H1 (cell line): ENCODE measurements at regions not wholly inside any gene's neighbourhood (a gene's known extent, or its start where the extent isn't known, plus 50 kb on each side); places are given as distances from the start of the nearest gene placed in this dataset.

Experiments used
- CTCF ChIA-PET: fragments of 300-600 bp; sonication (Branson Sonifier 250); formaldehyde crosslinking; loops from one replicate; lab custom pipeline; 2021; ENCODE audit not compliant: partially characterized antibody; lab: Charles Lee
- POLR2A ChIA-PET: fragments of 300-600 bp; sonication (Branson Sonifier 250); formaldehyde crosslinking; loops from one replicate; lab custom pipeline; 2021; ENCODE audit warnings: inconsistent platforms; ENCODE audit not compliant: partially characterized antibody; lab: Charles Lee
- DNase-seq, 2 experiments: peaks; one replicate each; pipeline versions ENCODE4 v3.0.0 to v3.0.0-alpha.2; 2010 to 2022; ENCODE audit warnings: low spot score in 2 of 2, low read depth in 1 of 2, mixed read lengths in 1 of 2
- FAIRE-seq: peaks from 2 replicates; lab custom pipeline; 2011; peaks lifted over from hg19 to GRCh38; lab: Jason Lieb, UNC
- H2AFZ ChIP-seq: 2 replicates; pipeline ENCODE4 v1.8.1; 2012; ENCODE audit warnings: low read length, inconsistent platforms
- H2AK5ac ChIP-seq: 2 replicates; pipeline ENCODE4 v1.6.1; 2013; ENCODE audit warnings: low read depth, low read length
- H2BK120ac ChIP-seq: replicated peaks from 2 replicates; pipeline ENCODE3; 2013; ENCODE audit warnings: low read depth, low read length, inconsistent platforms
- H2BK12ac ChIP-seq: 2 replicates; pipeline ENCODE4 v1.6.1; 2013; ENCODE audit warnings: low read depth, low read length
- H2BK15ac ChIP-seq: 2 replicates; pipeline ENCODE4 v1.6.1; 2013; ENCODE audit warnings: low read length
- H2BK20ac ChIP-seq: 2 replicates; pipeline ENCODE4 v1.6.1; 2013; ENCODE audit warnings: low read length
- H2BK5ac ChIP-seq: 2 replicates; pipeline ENCODE4 v1.6.1; 2013; ENCODE audit warnings: low read depth, low read length
- H3K14ac ChIP-seq: 2 replicates; pipeline ENCODE4 v1.6.1; 2013; ENCODE audit warnings: inconsistent platforms; ENCODE audit not compliant: insufficient read length
- H3K18ac ChIP-seq: 2 replicates; pipeline ENCODE4 v1.6.1; 2013; ENCODE audit warnings: low read length; ENCODE audit errors: extremely low read depth
- H3K23ac ChIP-seq: 2 replicates; pipeline ENCODE4 v1.6.1; 2013; ENCODE audit warnings: inconsistent platforms; ENCODE audit not compliant: insufficient read length
- H3K23me2 ChIP-seq: 2 replicates; pipeline ENCODE4 v1.6.1; 2013; ENCODE audit warnings: low read depth, low read length
- H3K27ac ChIP-seq: 2 replicates; pipeline ENCODE4 v1.6.1; 2011; ENCODE audit warnings: low read depth, low read length, inconsistent platforms
- H3K27me3 ChIP-seq, 4 experiments: replicated peaks in 1 of 4; 1 replicate in 1 of 4; 2 replicates in 3 of 4; pipeline versions ENCODE4 v1.6.1 to v1.8.1; 2011 to 2013; ENCODE audit warnings: low read length in 3 of 4, mild to moderate bottlenecking in 3 of 4, inconsistent platforms in 2 of 4, mixed read lengths in 2 of 4, moderate library complexity in 1 of 4; ENCODE audit not compliant: control insufficient read depth in 3 of 4, insufficient read depth in 3 of 4; ENCODE audit errors: extremely low read depth in 1 of 4
- H3K36me3 ChIP-seq, 4 experiments: 2 replicates each; pipeline versions ENCODE4 v1.6.1 to v1.8.1; 2011 to 2013; ENCODE audit warnings: mild to moderate bottlenecking in 4 of 4, low read length in 3 of 4, moderate library complexity in 2 of 4, control low read depth in 1 of 4, inconsistent platforms in 1 of 4; ENCODE audit not compliant: insufficient read depth in 4 of 4, control insufficient read depth in 2 of 4
- H3K4ac ChIP-seq: replicated peaks from 2 replicates; pipeline ENCODE3; 2013; ENCODE audit warnings: low read length, low read depth, mixed read lengths, inconsistent platforms; ENCODE audit not compliant: insufficient read length
- H3K4me1 ChIP-seq, 4 experiments: replicated peaks in 1 of 4; 1 replicate in 1 of 4; 2 replicates in 3 of 4; pipeline versions ENCODE4 v1.6.1 to v1.8.1; 2011 to 2013; ENCODE audit warnings: low read length in 3 of 4, inconsistent platforms in 2 of 4, mixed read lengths in 1 of 4; ENCODE audit not compliant: insufficient read depth in 4 of 4, control insufficient read depth in 3 of 4
- H3K4me2 ChIP-seq, 2 experiments: 2 replicates each; pipeline versions ENCODE4 v1.6.1 to v1.8.1; 2011 to 2013; ENCODE audit warnings: low read depth in 2 of 2, low read length in 2 of 2, control low read depth in 1 of 2, inconsistent platforms in 1 of 2, mild to moderate bottlenecking in 1 of 2; ENCODE audit not compliant: insufficient read depth in 1 of 2
- H3K4me3 ChIP-seq, 4 experiments: fragments of 200-600, 300-600 bp in 1 of 4; sonication (generic), shearing (Covaris generic), sonication (Bioruptor Twin) in 1 of 4; 2 replicates each; pipeline versions ENCODE4 v1.5.1 to v1.8.1; 2011 to 2016; ENCODE audit warnings: low read length in 4 of 4, low read depth in 3 of 4, control low read depth in 2 of 4, inconsistent platforms in 2 of 4, mild to moderate bottlenecking in 2 of 4, mixed read lengths in 1 of 4, moderate library complexity in 1 of 4; ENCODE audit not compliant: insufficient read depth in 2 of 4; ENCODE audit errors: extremely low read depth in 1 of 4
- H3K56ac ChIP-seq: replicated peaks from 2 replicates; pipeline ENCODE3; 2013; ENCODE audit warnings: low read depth, mild to moderate bottlenecking, mixed read lengths, low read length, inconsistent platforms; ENCODE audit not compliant: insufficient read length
- H3K79me1 ChIP-seq: 2 replicates; pipeline ENCODE4 v1.6.1; 2013; ENCODE audit warnings: low read depth, low read length, control low read depth
- H3K79me2 ChIP-seq, 2 experiments: 2 replicates each; pipeline versions ENCODE4 v1.6.1 to v1.8.1; 2012 to 2013; ENCODE audit warnings: low read length in 2 of 2, mild to moderate bottlenecking in 2 of 2, inconsistent platforms in 1 of 2; ENCODE audit not compliant: insufficient read depth in 2 of 2, control insufficient read depth in 1 of 2
- H3K9ac ChIP-seq, 4 experiments: replicated peaks in 1 of 4; 1 replicate in 1 of 4; 2 replicates in 3 of 4; pipeline versions ENCODE4 v1.6.1 to v1.8.1; 2011 to 2013; ENCODE audit warnings: low read depth in 3 of 4, low read length in 3 of 4, control low read depth in 2 of 4, mild to moderate bottlenecking in 2 of 4, moderate library complexity in 2 of 4, inconsistent platforms in 1 of 4; ENCODE audit errors: extremely low read depth in 1 of 4
- H3K9me3 ChIP-seq, 2 experiments: 2 replicates each; pipeline versions ENCODE4 v1.6.1 to v1.8.1; 2012 to 2013; ENCODE audit warnings: mild to moderate bottlenecking in 2 of 2, moderate library complexity in 2 of 2, control low read depth in 1 of 2, inconsistent platforms in 1 of 2, low read depth in 1 of 2, low read length in 1 of 2, mixed read lengths in 1 of 2; ENCODE audit not compliant: insufficient read depth in 2 of 2
- H4K20me1 ChIP-seq, 2 experiments: replicated peaks in 1 of 2; 2 replicates each; pipeline versions ENCODE3 to v1.8.1; 2011 to 2013; ENCODE audit warnings: inconsistent platforms in 2 of 2, low read length in 2 of 2, mild to moderate bottlenecking in 1 of 2; ENCODE audit not compliant: insufficient read depth in 2 of 2, control insufficient read depth in 1 of 2
- H4K5ac ChIP-seq: 2 replicates; pipeline ENCODE4 v1.6.1; 2013; ENCODE audit warnings: low read length, low read depth, mixed read lengths, inconsistent platforms; ENCODE audit not compliant: insufficient read length
- H4K8ac ChIP-seq: 2 replicates; pipeline ENCODE4 v1.8.0; 2013; ENCODE audit warnings: mild to moderate bottlenecking, moderate library complexity, low read length, inconsistent platforms; ENCODE audit not compliant: insufficient read depth; ENCODE audit errors: extremely low read depth
- H4K91ac ChIP-seq: replicated peaks from 2 replicates; pipeline ENCODE3; 2013; ENCODE audit warnings: low read length, mixed read lengths, inconsistent platforms; ENCODE audit not compliant: insufficient read length
- CBX5 ChIP-seq: fragments of 300-800, 300-1000 bp; sonication (generic); IDR thresholded peaks from 2 replicates; pipeline ENCODE4 v1.7.1; 2016; ENCODE audit warnings: antibody characterized with exemption, low read length, low read depth
- CHD1 ChIP-seq: IDR thresholded peaks from 2 replicates; pipeline ENCODE4 v1.6.1; 2012; ENCODE audit warnings: low read depth, low read length, improper control_type of control experiment
- FOSL1 ChIP-seq: IDR thresholded peaks from 2 replicates; pipeline ENCODE4 v1.6.1; 2011; ENCODE audit warnings: mild to moderate bottlenecking, low read depth, low read length, moderate library complexity; ENCODE audit not compliant: insufficient read depth
- HDAC2 ChIP-seq, 2 experiments: fragments of 300-600 bp in 1 of 2; sonication (generic) in 1 of 2; IDR thresholded peaks; 2 replicates each; pipeline ENCODE4 v1.6.1; 2011 to 2012; ENCODE audit warnings: low read depth in 2 of 2, low read length in 2 of 2, mild to moderate bottlenecking in 2 of 2, moderate library complexity in 2 of 2, borderline replicate concordance in 1 of 2, inconsistent platforms in 1 of 2
- KDM1A ChIP-seq: fragments of 200-600, 300-600 bp; sonication (generic); IDR thresholded peaks from 2 replicates; pipeline ENCODE4 v1.7.1; 2016; ENCODE audit warnings: mild to moderate bottlenecking, low read length, borderline replicate concordance
- POLR2A ChIP-seq, 2 experiments: IDR thresholded peaks; 1 replicate in 1 of 2; 2 replicates in 1 of 2; pipeline ENCODE4 v1.6.1; 2011; ENCODE audit warnings: low read depth in 2 of 2, low read length in 2 of 2, mild to moderate bottlenecking in 2 of 2; ENCODE audit errors: control extremely low read depth in 1 of 2
- POLR2AphosphoS5 ChIP-seq: IDR thresholded peaks from 2 replicates; pipeline ENCODE4 v1.6.1; 2011; ENCODE audit warnings: low read depth, low read length
- SRF ChIP-seq: IDR thresholded peaks from 2 replicates; pipeline ENCODE4 v1.6.1; 2011; ENCODE audit warnings: mild to moderate bottlenecking, low read depth, low read length, moderate library complexity
- YY1 ChIP-seq: IDR thresholded peaks from 2 replicates; pipeline ENCODE4 v1.6.1; 2011; ENCODE audit warnings: low read depth, mild to moderate bottlenecking, low read length
- WGBS, 2 experiments: shearing (Covaris generic) in 1 of 2; methylation state at CpG; one replicate each; pipeline versions ENCODE4 v1.1.6 to v1.1.7; 2013 to 2015; ENCODE audit warnings: low lambda C conversion rate in 2 of 2, mixed read lengths in 2 of 2, inconsistent platforms in 1 of 2, low coverage in 1 of 2, missing lambda C conversion rate in 1 of 2; ENCODE audit not compliant: insufficient replicate concordance in 2 of 2, insufficient coverage in 1 of 2, insufficient read length in 1 of 2; ENCODE audit errors: extremely low coverage in 1 of 2, missing lambda C conversion rate in 1 of 2; 5-methylcytosine and 5-hydroxymethylcytosine counted together
- TF ChIP-seq, protein P1 (sequence below), 3 experiments: IDR thresholded peaks; 1 replicate in 2 of 3; 2 replicates in 1 of 3; pipeline versions ENCODE4 v1.5.1 to v1.6.1; 2011; ENCODE audit warnings: low read length in 3 of 3, mild to moderate bottlenecking in 3 of 3, inconsistent platforms in 2 of 3, low read depth in 1 of 3, moderate library complexity in 1 of 3; ENCODE audit not compliant: insufficient read depth in 1 of 3; ENCODE audit errors: control extremely low read depth in 1 of 3

- Histone ChIP-seq H3K79me1 (no peaks in the 10 kb centered on the region), H3K36me3 (no peaks in the 10 kb centered on the region), H2BK15ac (no peak overlapping the region), H4K8ac (no peak overlapping the region), H3K27me3 (no peaks in the 10 kb centered on the region), H3K23me2 (no peaks in the 10 kb centered on the region; the same call in 1 of the 2 replicates), H3K23ac (no peak overlapping the region), H3K9me3 (no peaks in the 10 kb centered on the region), H2AFZ (no peak overlapping the region), H3K9ac (no peak overlapping the region), H4K20me1 (no peaks in the 10 kb centered on the region), H3K4me1 (peaks cover 0 to 6% (median 0%) of the 10 kb centered on the region in 4 experiments; a peak in 3 of 7 replicates), H3K79me2 (no peaks in the 10 kb centered on the region), H3K4me3 (no peak overlapping the region), H2AK5ac (no peak overlapping the region), H3K18ac (no peak overlapping the region), H3K4ac (no peak overlapping the region), H3K4me2 (no peak overlapping the region), H2BK120ac (no peak overlapping the region), H3K14ac (no peak overlapping the region), H2BK5ac (no peak overlapping the region), H2BK20ac (no peak overlapping the region), H4K5ac (no peak overlapping the region), H2BK12ac (no peak overlapping the region), H3K56ac (no peak overlapping the region), H3K27ac (no peak overlapping the region), H4K91ac (no peak overlapping the region)
- DNase-seq (no peak), FAIRE-seq (no peak)
- ChIA-PET CTCF (no interaction called here), POLR2A (no interaction called here)
- no peak for TF ChIP-seq HDAC2 (IDR thresholded peaks at IDR 0.05; ENCODE audit: borderline replicate concordance in 1 of 2, low read depth in 2 of 2, low read length in 2 of 2)
- no peak for TF ChIP-seq KDM1A
- no peak for TF ChIP-seq SRF
- no peak for TF ChIP-seq CBX5
- no peak for TF ChIP-seq POLR2AphosphoS5
- TF ChIP-seq, protein P1, sequence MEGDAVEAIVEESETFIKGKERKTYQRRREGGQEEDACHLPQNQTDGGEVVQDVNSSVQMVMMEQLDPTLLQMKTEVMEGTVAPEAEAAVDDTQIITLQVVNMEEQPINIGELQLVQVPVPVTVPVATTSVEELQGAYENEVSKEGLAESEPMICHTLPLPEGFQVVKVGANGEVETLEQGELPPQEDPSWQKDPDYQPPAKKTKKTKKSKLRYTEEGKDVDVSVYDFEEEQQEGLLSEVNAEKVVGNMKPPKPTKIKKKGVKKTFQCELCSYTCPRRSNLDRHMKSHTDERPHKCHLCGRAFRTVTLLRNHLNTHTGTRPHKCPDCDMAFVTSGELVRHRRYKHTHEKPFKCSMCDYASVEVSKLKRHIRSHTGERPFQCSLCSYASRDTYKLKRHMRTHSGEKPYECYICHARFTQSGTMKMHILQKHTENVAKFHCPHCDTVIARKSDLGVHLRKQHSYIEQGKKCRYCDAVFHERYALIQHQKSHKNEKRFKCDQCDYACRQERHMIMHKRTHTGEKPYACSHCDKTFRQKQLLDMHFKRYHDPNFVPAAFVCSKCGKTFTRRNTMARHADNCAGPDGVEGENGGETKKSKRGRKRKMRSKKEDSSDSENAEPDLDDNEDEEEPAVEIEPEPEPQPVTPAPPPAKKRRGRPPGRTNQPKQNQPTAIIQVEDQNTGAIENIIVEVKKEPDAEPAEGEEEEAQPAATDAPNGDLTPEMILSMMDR (IDR thresholded peaks at IDR 0.05; ENCODE audit: control extremely low read depth in 1 of 3, insufficient read depth in 1 of 3, low read depth in 1 of 3, low read length in 3 of 3): no peak
- no peak for TF ChIP-seq POLR2A (IDR thresholded peaks at IDR 0.05; ENCODE audit: control extremely low read depth in 1 of 2, low read depth in 2 of 2, low read length in 2 of 2)
- no peak for TF ChIP-seq FOSL1
- no peak for TF ChIP-seq YY1
- no peak for TF ChIP-seq CHD1
- 78 to 94% methylated on average over 2 to 3 of the region's 3 CpGs for WGBS, 2 experiments
Measured at GRCh38 chr4:131426023-131426758, 1722.9 kb upstream of the PCDH10 start.
